Activated CD8-positive, alpha-beta memory T cell treated with anti-CD3 and anti-CD28 coated beads, Interleukin-2, amount 50 U/mL, for 48 hours (primary cell): ENCODE measurements at regions not wholly inside any gene's neighbourhood (a gene's known extent, or its start where the extent isn't known, plus 50 kb on each side); places are given as distances from the start of the nearest gene placed in this dataset.
"Not testable (repeated sequence)": the region's sequence is repeated elsewhere in the genome, so short reads cannot be mapped to it uniquely, and the experiment has no call there.

Experiments
- DNase-seq: peaks from one replicate; pipeline ENCODE4 v3.0.0-alpha.2; 2020

GRCh38 chr13:73173279-73173811 is 114.5 kb downstream of the KLF5 start:
- DNase-seq, result no peak

GRCh38 chr13:73171926-73172325 is 113.1 kb downstream of the KLF5 start:
- no peak for DNase-seq

- DNase-seq, result no peak
These were observed 112.5 kb downstream of the KLF5 start for GRCh38 chr13:73171271-73171682.

- no peak for DNase-seq
These were observed 111.2 kb downstream of the KLF5 start for GRCh38 chr13:73169971-73170370.

- DNase-seq, result no peak
These were observed 110.2 kb downstream of the KLF5 start for GRCh38 chr13:73168953-73169401.

- DNase-seq, result no peak
These were observed 109.6 kb downstream of the KLF5 start for GRCh38 chr13:73168226-73168952.

GRCh38 chr13:73167028-73167820 is 108.4 kb downstream of the KLF5 start:
- DNase-seq, result no peak

GRCh38 chr13:73166204-73166603 is 107.4 kb downstream of the KLF5 start:
- DNase-seq, result no peak

GRCh38 chr13:73162912-73163911 is 104.4 kb downstream of the KLF5 start:
- no peak for DNase-seq

- not testable (repeated sequence) for DNase-seq
These were observed 101.7 kb downstream of the KLF5 start for GRCh38 chr13:73160371-73161031.

- DNase-seq, result no peak
These were observed 100.0 kb downstream of the KLF5 start for GRCh38 chr13:73158851-73159250.

GRCh38 chr13:73157031-73157430 is 98.2 kb downstream of the KLF5 start:
- no peak for DNase-seq

GRCh38 chr13:73146707-73147106 is 87.9 kb downstream of the KLF5 start:
- no peak for DNase-seq

- DNase-seq, result no peak
These were observed 83.3 kb downstream of the KLF5 start for GRCh38 chr13:73142071-73142470.

- DNase-seq, result no peak
These were observed 82.5 kb downstream of the KLF5 start for GRCh38 chr13:73141292-73141771.

GRCh38 chr13:73140801-73141200 is 82.0 kb downstream of the KLF5 start:
- DNase-seq, result no peak

GRCh38 chr13:73138638-73139491 is 80.1 kb downstream of the KLF5 start:
- DNase-seq, result no peak

- DNase-seq, result no peak
These were observed 79.5 kb downstream of the KLF5 start for GRCh38 chr13:73138276-73138637.

GRCh38 chr13:73136776-73137175 is 78.0 kb downstream of the KLF5 start:
- no peak for DNase-seq

- no peak for DNase-seq
These were observed 74.7 kb downstream of the KLF5 start for GRCh38 chr13:73133531-73133930.

GRCh38 chr13:73131247-73131646 is 72.4 kb downstream of the KLF5 start:
- DNase-seq, result no peak
